H9 (cell line): ENCODE measurements at regions not wholly inside any gene's neighbourhood (a gene's known extent, or its start where the extent isn't known, plus 50 kb on each side); places are given as distances from the start of the nearest gene placed in this dataset.

Experiments used
- DNase-seq: peaks from one replicate; pipeline ENCODE4 v3.0.0-alpha.2; 2017
- H2AFZ ChIP-seq: one replicate; pipeline ENCODE4 v1.6.1; 2013; ENCODE audit warnings: mild to moderate bottlenecking, low read length, control low read depth, moderate library complexity
- H2AK5ac ChIP-seq: 2 replicates; pipeline ENCODE4 v1.6.1; 2013; ENCODE audit warnings: low read length, control low read depth, mixed read lengths; ENCODE audit not compliant: insufficient read length
- H2BK120ac ChIP-seq: one replicate; pipeline ENCODE4 v1.6.1; 2013; ENCODE audit warnings: low read depth, mild to moderate bottlenecking, low read length, control low read depth, inconsistent platforms; ENCODE audit not compliant: poor library complexity, severe bottlenecking
- H2BK12ac ChIP-seq: 2 replicates; pipeline ENCODE4 v1.6.1; 2013; ENCODE audit warnings: low read length, control low read depth, mixed read lengths, low read depth; ENCODE audit not compliant: insufficient read length
- H2BK15ac ChIP-seq: 2 replicates; pipeline ENCODE4 v1.6.1; 2013; ENCODE audit warnings: low read depth, low read length, control low read depth
- H2BK20ac ChIP-seq: one replicate; pipeline ENCODE4 v1.6.1; 2013; ENCODE audit warnings: low read depth, mild to moderate bottlenecking, low read length, control low read depth, inconsistent platforms; ENCODE audit not compliant: poor library complexity, severe bottlenecking
- H2BK5ac ChIP-seq: 2 replicates; pipeline ENCODE4 v1.6.1; 2013; ENCODE audit warnings: low read length, control low read depth, mixed read lengths; ENCODE audit not compliant: insufficient read length
- H3K14ac ChIP-seq: 2 replicates; pipeline ENCODE4 v1.6.1; 2013; ENCODE audit warnings: low read length, control low read depth; ENCODE audit not compliant: insufficient read depth
- H3K18ac ChIP-seq: 2 replicates; pipeline ENCODE4 v1.6.1; 2013; ENCODE audit warnings: low read depth, mild to moderate bottlenecking, mixed read lengths, low read length, control low read depth; ENCODE audit not compliant: insufficient read length
- H3K23ac ChIP-seq: 2 replicates; pipeline ENCODE4 v1.6.1; 2013; ENCODE audit warnings: low read length, control low read depth, mixed read lengths, low read depth; ENCODE audit not compliant: insufficient read length
- H3K23me2 ChIP-seq: 2 replicates; pipeline ENCODE4 v1.6.1; 2013; ENCODE audit warnings: low read depth, mild to moderate bottlenecking, mixed read lengths, low read length, control low read depth; ENCODE audit not compliant: insufficient read length, poor library complexity, severe bottlenecking
- H3K27ac ChIP-seq: 2 replicates; pipeline ENCODE4 v1.5.1; 2013; ENCODE audit warnings: low read length, control low read depth, mixed read lengths, low read depth; ENCODE audit not compliant: insufficient read length
- H3K27me3 ChIP-seq: 2 replicates; pipeline ENCODE4 v1.6.1; 2013; ENCODE audit warnings: low read length, control low read depth, inconsistent platforms; ENCODE audit not compliant: insufficient read depth
- H3K4ac ChIP-seq: 2 replicates; pipeline ENCODE4 v1.6.1; 2013; ENCODE audit warnings: low read depth, mild to moderate bottlenecking, control low read depth, inconsistent platforms, low read length, moderate library complexity
- H3K4me1 ChIP-seq: 2 replicates; pipeline ENCODE4 v1.6.1; 2013; ENCODE audit warnings: low read length, control low read depth, inconsistent platforms; ENCODE audit not compliant: insufficient read depth
- H3K4me2 ChIP-seq: 2 replicates; pipeline ENCODE4 v1.6.1; 2013; ENCODE audit warnings: low read length, control low read depth, mixed read lengths; ENCODE audit not compliant: insufficient read length, insufficient read depth
- H3K56ac ChIP-seq: 2 replicates; pipeline ENCODE4 v1.6.1; 2013; ENCODE audit warnings: low read depth, mild to moderate bottlenecking, mixed read lengths, low read length, control low read depth; ENCODE audit not compliant: insufficient read length
- H3K79me1 ChIP-seq: 2 replicates; pipeline ENCODE4 v1.6.1; 2013; ENCODE audit warnings: low read depth, mild to moderate bottlenecking, moderate library complexity, low read length, control low read depth, inconsistent platforms; ENCODE audit not compliant: insufficient read depth, poor library complexity, severe bottlenecking
- H3K79me2 ChIP-seq: 2 replicates; pipeline ENCODE4 v1.6.1; 2013; ENCODE audit warnings: low read length, control low read depth, inconsistent platforms; ENCODE audit not compliant: insufficient read depth
- H3K9ac ChIP-seq: 2 replicates; pipeline ENCODE4 v1.6.1; 2013; ENCODE audit warnings: low read length, control low read depth, mixed read lengths; ENCODE audit not compliant: insufficient read length; ENCODE audit errors: extremely low read depth
- H3K9me3 ChIP-seq: one replicate; pipeline ENCODE4 v1.6.1; 2013; ENCODE audit warnings: low read depth, low read length, inconsistent platforms; ENCODE audit not compliant: control insufficient read depth
- H3T11ph ChIP-seq: one replicate; pipeline ENCODE4 v1.6.1; 2013; ENCODE audit warnings: mild to moderate bottlenecking, low read length, control low read depth, inconsistent platforms
- H4K20me1 ChIP-seq: one replicate; pipeline ENCODE4 v1.6.1; 2013; ENCODE audit not compliant: control insufficient read depth, insufficient read length, insufficient read depth
- H4K5ac ChIP-seq: 2 replicates; pipeline ENCODE4 v1.6.1; 2013; ENCODE audit warnings: low read depth, mild to moderate bottlenecking, mixed read lengths, low read length, control low read depth; ENCODE audit not compliant: insufficient read length
- H4K8ac ChIP-seq: replicated peaks from 2 replicates; pipeline ENCODE4 v1.6.1; 2013; ENCODE audit warnings: low read length, control low read depth, mixed read lengths, low read depth; ENCODE audit not compliant: insufficient read length
- H4K91ac ChIP-seq: 2 replicates; pipeline ENCODE4 v1.6.1; 2013; ENCODE audit warnings: low read depth, mild to moderate bottlenecking, moderate library complexity, mixed read lengths, low read length, control low read depth; ENCODE audit not compliant: insufficient read length
- H3K27ac Mint-ChIP-seq, 3 experiments: 2 replicates in 2 of 3; 3 replicates in 1 of 3; pipeline ENCODE4 v1.8.0; 2020 to 2021; ENCODE audit warnings: mixed read lengths in 3 of 3, mild to moderate bottlenecking in 1 of 3, moderate library complexity in 1 of 3
- H3K27me3 Mint-ChIP-seq: 2 replicates; pipeline ENCODE4 v1.8.0; 2021; ENCODE audit warnings: low read depth, mild to moderate bottlenecking, moderate library complexity, mixed read lengths
- H3K36me3 Mint-ChIP-seq, 3 experiments: 2 replicates in 2 of 3; 3 replicates in 1 of 3; pipeline ENCODE4 v1.8.0; 2020 to 2021; ENCODE audit warnings: low read depth in 3 of 3, mixed read lengths in 3 of 3; ENCODE audit not compliant: insufficient read depth in 1 of 3
- H3K4me1 Mint-ChIP-seq, 2 experiments: 2 replicates each; pipeline ENCODE4 v1.8.0; 2020; ENCODE audit warnings: mixed read lengths in 2 of 2
- H3K4me3 Mint-ChIP-seq, 2 experiments: 2 replicates in 1 of 2; 3 replicates in 1 of 2; pipeline ENCODE4 v1.8.0; 2020 to 2021; ENCODE audit warnings: mild to moderate bottlenecking in 2 of 2, mixed read lengths in 2 of 2, moderate library complexity in 1 of 2
- H3K9me3 Mint-ChIP-seq, 2 experiments: 2 replicates in 1 of 2; 3 replicates in 1 of 2; pipeline ENCODE4 v1.8.0; 2020; ENCODE audit warnings: mild to moderate bottlenecking in 2 of 2, mixed read lengths in 2 of 2, moderate library complexity in 1 of 2
- WGBS: extraction: QIAGEN DNeasy Blood & Tissue Kit; methylation state at CpG from one replicate; pipeline ENCODE4 v1.1.7; 2013; ENCODE audit warnings: missing lambda C conversion rate, low lambda C conversion rate, mixed read lengths; ENCODE audit not compliant: insufficient read length; ENCODE audit errors: extremely low coverage; 5-methylcytosine and 5-hydroxymethylcytosine counted together
- TF ChIP-seq, protein P1 (sequence below): fragments of 200-600 bp; sonication (generic); conservative IDR thresholded peaks from 3 replicates; pipeline ENCODE4 v1.8.0; 2021; ENCODE audit warnings: antibody characterized with exemption, mild to moderate bottlenecking

DNA sequence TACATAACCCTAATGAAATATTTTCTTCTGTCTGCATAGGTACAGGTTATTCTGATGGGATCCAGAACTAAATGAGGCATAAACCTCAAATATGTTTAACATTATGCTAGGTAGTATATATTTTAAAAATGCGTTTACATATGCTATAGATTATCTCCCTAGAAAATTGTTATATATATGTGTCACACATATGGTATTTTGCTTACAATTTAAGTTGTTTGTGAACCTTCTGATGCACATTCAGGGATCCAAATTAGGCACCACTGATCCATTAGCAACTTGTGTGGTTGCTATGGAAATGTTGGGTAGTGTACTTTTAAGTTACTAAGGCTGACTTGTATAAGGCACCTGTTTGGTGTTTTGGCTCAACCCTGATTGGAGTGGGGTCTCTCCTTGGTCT is 456.7 kb downstream of the AEBP2 start:
- Histone ChIP-seq H3K23ac (no peak overlapping the region), H2AFZ (no peak overlapping the region), H2BK15ac (no peak overlapping the region), H3K4me1 (no peaks in the 10 kb centered on the region), H3K27me3 (no peaks in the 10 kb centered on the region), H4K5ac (no peak overlapping the region), H2AK5ac (no peak overlapping the region), H4K91ac (no peak overlapping the region), H3K14ac (no peak overlapping the region), H3K18ac (no peak overlapping the region), H3K4ac (no peak overlapping the region), H3K27ac (no peak overlapping the region), H3T11ph (no peak overlapping the region), H3K23me2 (no peaks in the 10 kb centered on the region), H3K4me2 (no peak overlapping the region), H3K79me2 (no peaks in the 10 kb centered on the region), H2BK12ac (no peak overlapping the region), H2BK5ac (no peak overlapping the region), H2BK120ac (no peak overlapping the region), H4K20me1 (no peaks in the 10 kb centered on the region), H3K9ac (no peak overlapping the region), H3K56ac (no peak overlapping the region), H3K9me3 (no peaks in the 10 kb centered on the region), H3K79me1 (no peaks in the 10 kb centered on the region), H2BK20ac (no peak overlapping the region), H4K8ac (no peak overlapping the region)
- WGBS, result no CpG with 5 or more reads among the region's 1 CpG
- H3K4me3 Mint-ChIP-seq, result no peak overlapping the region
- H3K36me3 Mint-ChIP-seq, result no peaks in the 10 kb centered on the region
- H3K9me3 Mint-ChIP-seq, result no peaks in the 10 kb centered on the region
- H3K27me3 Mint-ChIP-seq, result no peaks in the 10 kb centered on the region
- no peak overlapping the region for H3K27ac Mint-ChIP-seq
- TF ChIP-seq, protein P1, sequence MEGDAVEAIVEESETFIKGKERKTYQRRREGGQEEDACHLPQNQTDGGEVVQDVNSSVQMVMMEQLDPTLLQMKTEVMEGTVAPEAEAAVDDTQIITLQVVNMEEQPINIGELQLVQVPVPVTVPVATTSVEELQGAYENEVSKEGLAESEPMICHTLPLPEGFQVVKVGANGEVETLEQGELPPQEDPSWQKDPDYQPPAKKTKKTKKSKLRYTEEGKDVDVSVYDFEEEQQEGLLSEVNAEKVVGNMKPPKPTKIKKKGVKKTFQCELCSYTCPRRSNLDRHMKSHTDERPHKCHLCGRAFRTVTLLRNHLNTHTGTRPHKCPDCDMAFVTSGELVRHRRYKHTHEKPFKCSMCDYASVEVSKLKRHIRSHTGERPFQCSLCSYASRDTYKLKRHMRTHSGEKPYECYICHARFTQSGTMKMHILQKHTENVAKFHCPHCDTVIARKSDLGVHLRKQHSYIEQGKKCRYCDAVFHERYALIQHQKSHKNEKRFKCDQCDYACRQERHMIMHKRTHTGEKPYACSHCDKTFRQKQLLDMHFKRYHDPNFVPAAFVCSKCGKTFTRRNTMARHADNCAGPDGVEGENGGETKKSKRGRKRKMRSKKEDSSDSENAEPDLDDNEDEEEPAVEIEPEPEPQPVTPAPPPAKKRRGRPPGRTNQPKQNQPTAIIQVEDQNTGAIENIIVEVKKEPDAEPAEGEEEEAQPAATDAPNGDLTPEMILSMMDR, result no peak
- 0 out of 4 replicates have a peak, but pooled peaks cover 0 to 3% of the 10 kb centered on the region in 2 experiments for H3K4me1 Mint-ChIP-seq
- DNase-seq, result no peak
